NCI-H2196 treated with DMSO at 0.1 percent for 48 hours (cell line): ENCODE measurements at regions not wholly inside any gene's neighbourhood (a gene's known extent, or its start where the extent isn't known, plus 50 kb on each side); places are given as distances from the start of the nearest gene placed in this dataset.

Experiments used
- DNase-seq: peaks from one replicate; lab custom pipeline; 2025; ENCODE audit not compliant: unreplicated experiment; lab: John Stamatoyannopoulos, UW

DNA sequence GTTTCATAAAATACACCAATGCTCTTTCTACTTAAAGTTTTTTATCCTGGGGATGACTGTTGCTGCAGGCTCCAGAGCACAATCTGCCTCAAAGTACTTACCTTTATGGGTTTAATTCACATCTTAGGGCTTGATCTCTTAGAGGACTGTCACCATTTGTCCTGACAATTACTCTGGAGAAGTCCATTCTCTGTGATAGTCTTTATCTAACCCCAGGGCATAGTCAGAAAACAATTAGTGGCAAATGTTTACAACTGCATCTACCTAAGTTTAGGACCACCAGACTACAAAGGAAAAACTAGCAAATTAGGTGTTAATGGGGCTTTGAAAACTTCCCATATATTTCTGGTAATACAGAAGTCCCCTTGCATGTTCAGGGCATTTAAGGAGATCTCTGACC is 973.5 kb downstream of the JRKL start:
- no peak for DNase-seq

DNA sequence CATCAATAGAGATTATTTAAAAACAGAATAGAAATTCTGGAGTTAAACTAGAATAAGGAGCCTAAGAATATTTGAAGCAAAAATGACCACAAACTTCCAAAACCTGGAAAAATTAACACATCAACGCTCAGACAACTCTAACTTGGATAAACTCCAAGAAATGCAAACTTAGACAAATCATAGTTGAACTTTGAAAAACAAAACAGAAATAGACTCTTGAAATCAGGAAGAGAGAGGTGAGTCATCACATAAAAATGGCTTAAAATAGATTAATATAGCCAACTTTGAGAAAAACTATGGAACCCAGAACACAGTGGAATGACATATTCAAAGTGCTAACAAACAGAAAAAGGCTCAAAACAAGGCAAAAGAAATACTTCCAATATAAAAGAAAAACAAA is 974.2 kb downstream of the JRKL start:
- DNase-seq: no peak

DNA sequence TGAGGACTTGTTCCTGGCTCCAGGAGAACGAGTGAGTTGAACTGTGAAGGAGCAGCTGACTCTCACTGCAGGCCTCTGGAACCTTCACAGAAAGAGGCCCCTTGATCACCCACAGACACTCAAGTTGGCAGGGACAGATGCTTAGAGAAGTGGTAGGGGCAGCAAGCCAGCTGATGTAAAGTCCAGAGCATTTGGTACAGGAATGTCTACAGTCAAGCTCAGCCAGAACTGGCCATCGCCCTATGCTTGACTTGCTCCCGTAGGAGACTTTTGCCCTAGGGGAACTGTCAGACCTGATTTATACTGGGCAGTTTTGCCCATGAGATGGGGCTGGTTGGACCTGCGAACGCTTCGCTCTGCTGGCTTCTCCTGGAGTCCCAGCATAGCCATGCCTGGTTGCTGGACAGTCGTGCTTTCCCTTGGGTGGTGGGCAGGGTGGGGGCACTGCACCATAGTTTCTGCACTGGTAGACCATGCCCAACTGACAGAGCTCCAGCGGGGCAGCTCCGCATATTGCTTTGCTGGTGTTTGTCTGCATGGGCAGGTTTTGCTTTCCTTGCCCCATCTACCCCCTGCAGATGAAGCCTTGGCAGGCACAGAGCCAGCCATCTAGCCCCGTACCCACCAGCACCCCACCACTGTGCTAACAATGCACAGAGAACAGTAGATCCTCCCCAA is 977.7 kb downstream of the JRKL start:
- DNase-seq: no peak

DNA sequence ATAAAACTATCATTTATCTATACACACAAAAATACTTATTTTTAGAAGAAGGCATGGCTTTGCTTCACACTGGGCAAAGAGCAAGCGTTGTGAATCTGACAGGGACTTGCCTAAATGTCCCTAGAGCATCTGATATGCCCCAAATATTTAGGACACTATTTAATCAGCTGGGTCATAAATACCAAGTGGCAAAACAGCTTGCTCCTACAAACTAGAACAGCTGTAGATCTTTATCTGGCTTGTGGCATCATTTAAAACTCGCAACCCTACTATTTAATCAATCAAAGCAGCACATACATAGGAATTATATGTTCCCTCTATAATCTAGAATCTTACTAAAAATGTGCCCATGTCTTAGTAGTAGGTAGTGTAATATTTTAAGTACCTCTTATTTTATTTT is 999.5 kb downstream of the JRKL start:
- DNase-seq: no peak

DNA sequence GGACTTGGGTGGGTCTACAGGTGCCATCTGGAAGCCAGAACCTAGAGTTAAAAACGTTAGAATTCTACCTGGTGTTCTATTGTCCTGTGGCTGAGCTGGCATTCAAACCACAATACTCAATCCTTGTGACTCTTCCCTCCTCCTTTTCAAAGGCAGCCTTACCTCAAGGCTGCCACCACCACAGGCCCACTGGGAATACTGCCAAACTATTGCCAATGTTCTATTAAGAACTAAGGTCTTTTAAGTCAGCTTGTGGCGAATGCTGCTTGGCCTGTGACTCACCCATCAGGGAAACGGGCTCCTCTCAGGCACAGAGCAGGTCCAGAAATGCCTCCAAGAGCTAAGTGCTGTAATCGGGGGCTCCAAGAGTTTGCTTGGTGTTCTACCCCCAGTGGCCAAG is 1008.4 kb downstream of the JRKL start:
- DNase-seq: no peak

DNA sequence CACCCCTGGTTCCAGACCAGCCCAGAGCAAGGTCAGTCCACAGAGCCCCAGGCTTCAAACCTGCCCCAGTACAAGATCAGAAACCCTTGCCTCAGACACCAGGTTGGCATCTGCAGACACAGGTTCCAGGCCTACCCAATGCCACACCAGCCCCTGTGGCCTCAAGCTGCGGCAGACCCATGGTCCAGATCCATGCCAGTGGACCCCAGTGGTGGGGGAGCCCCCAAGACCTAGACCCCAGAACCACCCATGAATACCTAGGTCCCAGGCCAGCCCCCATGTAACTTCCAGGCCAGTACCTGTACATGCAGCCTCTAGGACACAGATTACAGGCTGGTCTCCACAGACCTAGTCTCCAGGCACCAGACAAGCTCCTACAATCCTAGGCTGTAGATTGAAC is 1019.3 kb downstream of the JRKL start:
- no peak for DNase-seq

DNA sequence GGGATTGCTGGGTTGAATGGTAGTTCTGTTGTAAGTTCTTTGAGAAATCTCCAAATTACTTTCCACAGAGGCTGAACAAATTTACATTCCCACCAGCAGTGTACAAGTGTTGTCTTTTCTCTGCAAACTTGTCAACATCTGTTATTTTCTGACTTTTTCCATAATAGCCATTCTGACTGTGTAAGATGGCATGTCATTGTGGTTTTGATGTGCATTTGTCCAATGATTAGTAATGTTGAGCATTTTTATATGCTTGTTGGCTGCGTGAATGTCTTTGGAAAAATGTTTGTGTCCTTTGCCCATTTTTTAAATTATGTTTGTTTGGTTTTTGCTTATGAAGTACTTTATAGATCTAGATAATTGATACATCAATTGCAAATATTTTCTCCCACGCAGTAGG is 1025.0 kb downstream of the JRKL start:
- no peak for DNase-seq

DNA sequence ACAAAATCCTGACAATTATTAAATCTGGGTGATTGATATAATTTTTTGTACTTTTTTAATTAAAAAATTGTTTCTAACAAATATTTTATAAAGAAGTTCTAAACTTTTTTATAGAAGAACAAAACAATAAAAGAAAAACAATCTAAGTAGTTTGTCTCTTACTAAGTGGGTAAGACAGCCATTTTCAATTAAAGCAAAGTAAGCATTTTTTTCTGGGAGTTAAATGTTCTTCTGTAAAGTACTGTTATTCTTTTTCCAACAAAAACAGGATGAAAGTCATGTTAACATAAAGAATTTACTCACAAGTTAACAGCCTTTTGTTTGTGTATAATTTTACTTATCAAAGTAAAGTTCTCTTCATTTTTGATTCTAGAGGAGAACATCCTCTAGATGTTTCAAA is 1029.9 kb downstream of the JRKL start:
- DNase-seq: no peak

DNA sequence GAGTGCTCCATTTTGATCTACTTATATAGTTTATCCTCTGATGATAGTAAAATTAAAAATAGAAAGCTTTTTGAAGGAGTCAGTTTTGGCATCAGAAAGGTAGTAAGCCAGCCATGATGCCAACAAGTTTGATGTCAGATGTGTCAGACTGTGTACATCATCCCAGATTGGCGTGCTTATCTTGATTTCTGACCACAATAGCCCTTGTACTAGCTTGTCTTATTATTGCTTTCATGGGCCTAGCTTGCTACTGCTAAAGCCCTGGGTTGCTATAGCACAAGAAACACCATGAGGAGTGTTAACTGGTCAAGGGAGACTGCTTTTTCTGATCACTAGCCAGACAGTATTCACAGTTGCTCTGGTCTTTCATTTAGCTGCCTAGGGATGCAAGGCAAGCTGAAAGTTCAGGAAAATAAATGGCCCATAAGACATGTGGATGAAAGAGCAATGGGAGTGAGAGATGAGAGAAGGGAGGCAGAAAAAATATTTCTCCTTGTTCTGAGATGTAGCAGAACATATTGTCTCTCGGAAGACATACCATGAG is 1038.5 kb downstream of the JRKL start:
- no peak for DNase-seq

DNA sequence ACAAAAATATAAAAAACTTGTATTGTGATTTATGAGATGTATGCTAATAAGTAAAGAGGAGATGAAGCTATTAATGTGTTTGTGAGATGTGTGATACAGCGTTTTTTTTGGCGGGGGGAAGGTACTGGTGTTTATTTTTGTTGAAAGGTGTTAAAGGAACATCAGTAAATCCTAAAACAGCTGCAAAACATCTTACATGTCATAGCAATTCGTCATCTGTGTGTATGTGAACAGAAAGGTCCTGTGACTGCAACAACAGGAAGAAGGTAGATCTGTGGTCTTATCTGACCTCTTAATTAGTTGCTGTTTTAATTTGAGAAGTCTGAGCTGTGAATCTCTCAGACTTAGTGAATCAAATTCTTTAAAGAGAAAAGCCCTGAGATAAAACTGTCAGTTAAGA is 1041.1 kb downstream of the JRKL start:
- DNase-seq: no peak

DNA sequence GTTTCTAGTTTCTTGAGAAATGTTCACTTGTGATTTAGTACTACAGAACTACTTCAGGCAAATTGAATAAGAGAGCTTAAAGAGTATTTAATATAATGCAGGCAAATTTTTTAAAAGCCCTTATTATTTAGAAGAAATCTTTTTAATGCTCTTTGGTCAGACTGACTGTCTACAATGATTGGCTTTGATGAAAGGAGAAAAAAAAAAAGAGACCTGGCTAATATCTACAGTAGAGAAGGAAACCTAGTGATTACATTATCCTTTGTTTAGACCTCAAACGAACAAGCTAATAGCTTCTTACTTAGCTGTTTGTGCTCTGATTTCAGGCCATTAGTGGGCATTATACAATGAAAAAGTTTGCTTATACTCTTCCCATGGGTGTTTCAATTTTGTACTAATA is 1043.1 kb downstream of the JRKL start:
- no peak for DNase-seq

DNA sequence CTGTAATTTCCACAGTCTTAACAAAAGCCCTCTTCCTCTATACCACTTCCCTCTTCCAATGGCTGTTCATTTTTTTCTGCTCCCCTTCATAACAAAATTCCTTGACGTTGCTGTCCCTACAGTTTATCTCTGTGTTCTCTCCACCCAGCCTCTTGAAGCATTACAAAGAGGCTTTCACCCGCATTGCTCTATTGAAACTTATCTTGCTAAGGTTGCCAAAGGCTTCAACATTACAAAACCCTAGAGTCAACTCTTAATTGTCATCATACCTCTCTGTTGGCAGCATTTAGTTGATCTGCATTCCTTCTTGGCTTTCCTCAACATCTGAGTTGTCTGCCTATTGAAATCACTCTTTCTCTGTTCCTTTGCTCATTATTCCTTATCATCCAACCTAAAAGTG is 1055.7 kb downstream of the JRKL start:
- no peak for DNase-seq

DNA sequence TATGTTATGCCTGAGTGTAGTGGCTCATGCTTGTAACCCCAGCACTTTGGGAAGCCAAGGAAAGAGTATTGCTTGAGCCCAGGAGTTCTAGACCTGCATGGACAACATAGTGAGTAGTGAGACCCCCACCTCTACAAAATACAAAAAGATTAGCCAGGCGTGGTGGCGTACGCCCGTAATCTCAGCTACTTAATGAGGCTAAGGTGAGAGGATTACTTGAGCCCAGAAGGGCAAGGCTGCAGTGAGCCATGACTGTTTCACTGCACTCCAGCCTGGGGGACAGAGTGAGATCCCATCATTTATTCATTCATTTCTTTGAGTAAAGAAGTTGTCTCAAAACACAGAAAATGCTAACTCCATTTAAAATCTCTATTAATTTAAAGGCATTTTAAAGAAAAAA is 1061.6 kb downstream of the JRKL start:
- no peak for DNase-seq

DNA sequence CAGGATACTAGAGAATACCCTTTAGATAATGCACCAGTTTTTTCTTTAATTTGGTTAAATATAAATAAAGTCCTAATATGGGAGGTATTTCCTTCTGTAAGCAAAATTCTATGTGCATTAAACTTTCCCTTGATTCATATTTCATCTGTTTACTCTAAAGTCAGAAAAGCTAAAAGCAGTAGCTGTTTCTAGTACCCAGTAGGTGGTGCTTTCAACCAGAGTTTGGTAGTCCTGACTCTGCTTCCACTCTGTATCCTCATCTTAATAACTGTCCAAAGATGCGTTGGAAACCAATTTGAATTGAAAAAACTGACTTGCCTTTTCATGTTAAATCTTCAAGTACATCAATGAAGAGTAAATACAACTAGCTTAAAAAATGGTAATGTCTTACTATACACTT is 1065.2 kb downstream of the JRKL start:
- DNase-seq: no peak

DNA sequence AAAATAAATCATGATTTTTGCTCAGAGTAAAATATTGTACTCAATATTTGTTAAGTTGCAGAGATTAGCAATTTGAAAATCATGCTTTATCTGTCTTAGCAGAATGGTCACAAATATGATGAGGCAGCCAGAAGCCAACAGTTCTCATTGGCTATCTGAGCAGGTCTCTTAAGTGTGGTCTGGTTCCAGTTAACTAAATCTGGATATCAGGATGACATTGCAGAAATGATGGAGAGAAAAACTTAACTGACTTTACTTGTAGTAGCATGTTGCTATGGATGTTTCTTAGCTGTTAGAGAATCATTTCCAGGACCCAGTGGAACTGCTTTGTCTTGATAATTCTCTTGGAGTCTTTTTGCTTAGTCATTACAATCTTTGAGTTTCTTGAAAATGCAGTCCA is 1070.3 kb downstream of the JRKL start:
- DNase-seq: no peak

DNA sequence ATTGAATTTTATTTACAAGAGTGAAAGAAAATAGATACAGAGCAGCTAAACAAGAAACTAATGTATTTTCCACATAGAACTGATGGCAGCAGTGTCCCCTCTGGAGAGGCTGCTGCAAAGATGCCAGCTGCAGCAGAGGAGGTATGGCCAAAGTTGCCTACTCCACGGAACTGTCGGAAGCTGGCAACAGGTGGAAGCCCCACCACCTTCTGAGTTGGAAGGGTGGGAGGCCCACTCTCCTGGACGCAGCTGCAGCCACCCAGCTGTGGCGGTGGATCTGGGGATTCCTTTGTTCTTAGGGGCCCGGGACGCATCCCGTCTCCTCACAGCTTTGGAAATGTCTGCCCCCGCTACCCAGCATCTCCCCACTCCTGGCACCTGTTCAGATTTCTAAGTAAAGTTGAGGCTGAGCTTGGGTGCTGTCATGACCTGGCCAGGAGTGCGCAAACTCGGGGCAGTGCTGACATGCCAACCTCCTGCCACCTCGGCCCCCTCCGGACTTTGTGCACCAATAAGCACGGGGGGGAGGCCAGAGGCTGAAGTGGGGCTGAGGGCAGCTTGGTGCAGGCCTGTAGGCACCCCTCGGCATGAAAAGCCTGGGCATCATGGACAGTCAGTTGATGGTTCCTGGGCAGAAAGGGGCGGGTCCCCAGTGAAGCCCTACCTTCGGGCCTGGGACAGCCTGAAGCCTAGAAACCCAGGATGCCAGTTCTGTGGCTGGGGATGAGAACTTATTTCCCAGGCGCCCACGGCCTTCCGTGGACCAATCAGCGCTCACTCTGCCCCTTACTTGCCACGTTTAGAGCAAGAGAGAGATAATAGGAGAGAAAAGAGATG is 1071.4 kb downstream of the JRKL start:
- DNase-seq: no peak

DNA sequence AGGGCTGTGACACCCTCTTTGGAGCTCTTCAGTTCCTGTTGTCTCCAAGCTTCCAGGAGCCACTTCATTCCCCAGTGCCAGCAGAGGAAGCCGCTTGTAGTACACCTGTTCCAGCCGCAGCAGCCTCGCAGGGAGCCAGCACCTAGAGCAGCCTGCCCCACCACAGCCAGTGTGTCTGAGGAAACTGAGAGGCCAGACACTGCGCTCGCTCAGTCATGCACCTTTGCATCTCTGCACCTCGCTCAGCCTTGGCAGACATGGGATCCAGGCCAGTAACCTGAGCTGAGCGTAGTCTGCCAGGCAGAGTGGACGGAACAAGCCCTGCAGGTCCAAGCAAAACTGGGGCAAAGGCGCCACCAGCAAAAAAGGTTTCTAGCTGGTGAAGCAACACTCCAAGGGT is 1072.1 kb downstream of the JRKL start:
- no peak for DNase-seq

DNA sequence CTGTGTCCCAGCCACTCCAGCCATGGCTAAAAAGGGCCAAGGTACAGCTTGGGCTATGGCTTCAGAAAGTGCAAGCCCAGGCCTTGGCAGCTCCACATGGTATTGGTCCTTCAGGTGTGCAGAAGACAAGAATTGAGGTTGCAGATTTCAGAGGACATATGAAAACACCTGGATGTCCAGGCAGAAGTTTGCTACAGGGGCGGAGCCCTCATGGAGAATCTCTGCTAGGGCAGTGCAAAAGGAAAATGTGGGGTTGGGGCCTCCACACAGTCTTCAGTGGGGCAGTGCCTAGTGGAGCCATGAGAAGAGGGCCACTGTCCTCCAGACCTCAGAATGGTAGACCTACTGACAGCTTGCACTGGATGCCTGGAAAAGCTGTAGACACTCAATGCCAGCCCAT is 1074.1 kb downstream of the JRKL start:
- no peak for DNase-seq

DNA sequence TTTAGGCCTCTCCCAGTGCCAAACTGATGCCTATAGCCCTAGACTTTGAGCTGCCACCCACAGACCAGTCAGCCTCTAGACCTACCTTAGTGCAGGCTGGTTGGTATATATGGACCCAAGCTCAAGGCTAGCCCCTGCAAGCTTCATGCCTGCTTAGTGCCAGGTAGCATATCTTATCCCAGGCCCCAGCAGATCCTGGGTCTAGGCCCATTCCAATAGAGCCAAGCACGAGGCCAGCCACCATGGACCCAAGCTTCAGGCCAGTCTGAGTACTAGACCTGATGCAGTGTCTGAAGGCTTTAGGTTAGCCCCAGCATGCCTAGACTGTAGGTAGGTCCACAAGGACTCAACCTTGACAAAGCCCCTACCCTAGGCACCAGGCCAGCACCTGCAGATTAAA is 1081.7 kb downstream of the JRKL start:
- no peak for DNase-seq

DNA sequence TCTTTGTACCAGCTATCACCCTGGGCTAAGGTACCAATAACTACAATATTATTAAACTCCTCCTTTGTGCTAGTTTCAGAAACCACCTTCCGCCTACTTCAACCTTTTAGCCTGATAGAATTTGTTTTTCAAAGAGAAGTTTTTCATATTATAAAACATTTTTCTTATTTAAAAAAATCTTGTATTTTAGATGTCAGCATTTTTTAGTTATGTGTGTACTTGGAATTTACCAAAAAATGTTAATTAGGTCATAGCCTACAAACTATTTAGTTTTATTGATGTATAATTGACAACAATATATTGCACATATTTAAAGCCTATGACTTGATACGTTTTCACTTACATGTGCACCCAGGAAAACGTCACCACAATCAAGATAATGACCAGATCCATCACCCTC is 1097.6 kb downstream of the JRKL start:
- no peak for DNase-seq

DNA sequence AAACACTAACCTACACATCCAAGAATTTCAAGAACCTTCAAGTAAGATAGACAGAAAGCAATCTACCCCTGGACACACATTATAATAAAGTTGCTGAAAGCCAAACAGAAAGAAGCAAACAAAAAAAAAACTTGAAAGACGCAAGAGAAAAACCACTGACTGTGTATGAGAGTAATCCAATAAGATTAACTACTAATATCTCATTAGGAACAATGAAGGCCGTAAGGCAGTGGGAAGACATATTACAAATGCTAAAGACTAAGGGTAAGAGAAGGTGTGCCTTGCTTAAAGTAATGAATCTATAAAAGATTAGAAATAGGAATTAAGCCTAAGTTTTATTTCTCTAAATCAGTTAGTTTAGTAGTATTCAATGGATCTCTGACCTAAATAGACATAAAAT is 1109.1 kb downstream of the JRKL start:
- no peak for DNase-seq

DNA sequence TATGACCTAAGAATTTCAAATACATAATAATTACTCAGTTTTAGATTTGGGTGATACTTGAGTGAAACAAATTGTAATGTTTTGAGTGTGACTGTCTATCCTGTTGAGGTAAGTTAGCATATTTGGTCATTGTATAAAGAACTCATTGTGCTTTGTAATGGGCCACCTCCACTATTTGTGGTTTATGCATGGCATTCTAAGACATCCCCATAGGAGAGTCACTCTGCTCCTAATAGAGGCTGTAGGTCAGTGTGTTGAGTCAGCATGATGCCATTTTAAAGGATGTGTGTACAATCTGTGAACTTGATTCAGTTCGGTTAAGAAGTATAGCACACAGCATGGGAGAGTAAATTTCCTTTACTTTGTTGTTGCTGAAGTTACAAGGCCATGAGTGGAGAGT is 1112.4 kb downstream of the JRKL start:
- DNase-seq: no peak
